NCI-H524 treated with DMSO at 0.1 percent for 48 hours (cell line): ENCODE measurements at regions not wholly inside any gene's neighbourhood (a gene's known extent, or its start where the extent isn't known, plus 50 kb on each side); places are given as distances from the start of the nearest gene placed in this dataset.

ENCODE experiments used
- DNase-seq: peaks from one replicate; lab custom pipeline; 2025; lab: John Stamatoyannopoulos, UW

DNA sequence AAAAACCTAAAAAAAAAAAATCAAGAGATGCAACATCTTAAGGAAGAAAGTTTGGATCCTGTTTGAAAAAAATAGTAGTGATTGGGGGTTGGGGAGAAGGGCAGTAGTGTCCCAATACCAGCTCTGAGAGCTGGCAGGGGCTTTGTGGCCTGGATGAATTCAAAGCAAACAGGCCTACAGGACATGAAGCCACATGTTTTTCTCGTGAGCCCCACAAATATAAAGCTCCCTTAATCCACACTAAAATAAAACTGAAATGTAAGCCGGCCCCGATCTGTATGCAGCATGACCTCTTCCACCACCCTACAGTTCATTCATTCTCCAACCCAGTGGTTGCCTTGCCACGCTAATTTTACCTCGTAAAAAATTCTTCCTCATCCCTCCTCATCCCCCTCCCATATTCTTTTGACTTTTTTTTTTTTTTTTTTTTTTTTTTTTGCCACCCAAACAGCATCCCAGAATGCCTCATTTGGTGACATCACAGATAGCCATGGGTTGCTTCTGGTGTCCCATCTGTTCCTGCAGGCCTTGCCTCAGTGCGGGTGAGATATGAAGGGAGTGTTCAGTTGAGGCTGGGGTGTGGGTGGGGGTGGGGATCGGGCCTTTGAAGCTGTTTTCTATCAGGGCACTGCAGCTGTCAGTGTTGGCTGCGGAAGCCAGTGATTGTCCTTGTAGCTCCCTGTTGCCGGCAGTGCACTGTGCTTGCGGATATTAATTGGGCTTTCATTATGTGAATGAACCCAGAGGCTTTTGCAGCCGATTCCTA lies 81.6 kb upstream of the NFIB start:
- no peak for DNase-seq

GRCh38 chr9:14393418-14393817 lies 79.5 kb upstream of the NFIB start:
- no peak for DNase-seq

DNA sequence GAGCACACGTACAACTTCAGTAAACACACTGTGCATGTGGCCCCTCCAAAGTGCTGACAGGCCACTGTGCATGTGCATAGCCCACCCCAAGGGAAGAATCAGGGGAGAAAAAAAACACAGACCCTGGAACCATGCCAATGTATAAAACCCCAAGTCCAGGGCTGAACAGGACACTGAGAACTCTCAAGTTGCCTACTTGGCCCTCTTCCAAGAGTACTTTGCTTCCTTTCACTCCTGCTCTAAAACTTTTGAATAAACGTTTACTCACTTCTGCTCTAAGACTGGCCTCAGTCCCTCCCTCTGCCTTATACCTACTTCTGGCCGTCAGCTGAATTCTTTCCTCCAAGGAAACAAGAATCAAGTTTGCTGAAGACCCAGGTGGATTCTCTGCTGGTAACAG lies 77.7 kb upstream of the NFIB start:
- no peak for DNase-seq

- DNase-seq, result no peak
These were observed 75.7 kb upstream of the NFIB start for GRCh38 chr9:14389657-14390056.

DNA sequence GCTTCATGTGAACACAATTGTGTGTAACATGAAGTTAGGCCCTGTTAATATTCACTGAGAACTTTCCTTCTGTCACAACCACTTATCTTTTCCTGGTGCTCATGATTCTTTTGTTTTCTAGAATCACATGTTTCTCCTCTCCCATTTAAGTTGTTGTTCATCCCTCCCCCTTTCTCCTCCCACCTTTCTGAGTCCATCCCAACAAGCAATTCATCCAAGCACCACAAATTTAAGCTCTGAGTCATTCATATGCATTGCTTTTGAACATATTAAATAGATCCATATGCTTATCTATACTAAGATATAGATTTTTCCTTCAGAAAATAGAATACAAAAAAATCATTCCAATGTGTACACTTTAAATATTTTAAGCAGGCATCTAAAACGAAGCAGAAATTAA lies 75.2 kb upstream of the NFIB start:
- DNase-seq, result no peak

DNA sequence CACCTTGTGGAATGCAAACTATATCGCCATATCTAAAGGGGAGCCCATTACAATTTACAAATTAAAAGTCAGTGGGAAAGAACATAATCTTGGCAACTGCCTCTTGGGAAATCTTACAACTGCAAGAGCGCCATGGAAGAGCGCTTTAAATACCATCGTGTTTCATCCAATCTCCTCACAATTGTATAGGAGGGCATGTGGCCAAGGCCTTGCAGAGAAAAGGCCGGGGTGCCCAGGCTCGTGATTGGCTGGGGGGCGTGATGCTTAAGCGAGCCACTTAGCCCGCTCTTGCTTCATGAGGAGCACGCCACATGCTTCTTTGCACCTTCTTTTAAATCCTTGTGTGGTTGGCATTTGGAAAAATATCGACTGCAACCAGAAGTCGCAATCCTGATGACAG lies 69.8 kb upstream of the NFIB start:
- no peak for DNase-seq

GRCh38 chr9:14383294-14383693 lies 69.4 kb upstream of the NFIB start:
- no peak for DNase-seq

- DNase-seq, result no peak
These were observed 66.3 kb upstream of the NFIB start for GRCh38 chr9:14380061-14380836.

DNA sequence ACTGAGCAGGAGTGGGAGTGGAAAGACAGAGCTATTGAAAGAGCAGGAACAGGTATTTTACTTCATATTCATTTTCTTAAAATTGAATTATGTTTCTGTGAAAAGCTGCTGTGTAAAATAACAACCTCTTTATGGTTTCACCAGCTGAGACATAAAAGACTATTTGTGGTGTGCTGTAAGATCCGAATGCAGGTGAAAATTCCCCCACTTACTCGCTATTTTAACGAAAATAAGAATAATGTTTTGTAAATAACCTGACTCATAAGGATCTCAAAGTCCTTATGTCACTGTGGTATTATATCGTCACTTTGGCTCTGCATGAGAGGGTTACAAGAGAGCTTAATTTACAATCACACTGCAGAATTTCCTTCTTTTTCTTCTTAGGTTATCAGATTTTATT lies 65.3 kb upstream of the NFIB start:
- DNase-seq, result no peak

DNA sequence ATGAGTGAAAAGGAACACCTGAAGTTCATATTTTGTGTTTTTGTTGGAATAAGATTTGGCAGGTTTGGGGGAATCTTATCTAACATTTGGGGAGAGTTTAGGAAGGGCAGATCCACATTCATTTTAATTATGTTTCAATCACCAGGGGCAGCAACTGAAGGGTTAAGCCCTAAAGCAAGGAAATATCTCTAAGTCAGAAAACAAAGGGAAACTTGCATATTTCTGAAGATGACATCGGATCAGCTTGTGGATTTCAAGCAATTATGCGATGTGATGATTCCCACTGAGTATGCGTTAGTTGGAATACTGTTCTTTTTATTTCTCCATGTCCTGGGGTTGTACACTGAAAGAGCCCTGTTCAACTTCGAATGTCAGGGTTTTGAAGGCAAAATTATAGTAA lies 59.8 kb upstream of the NFIB start:
- DNase-seq, result no peak

DNA sequence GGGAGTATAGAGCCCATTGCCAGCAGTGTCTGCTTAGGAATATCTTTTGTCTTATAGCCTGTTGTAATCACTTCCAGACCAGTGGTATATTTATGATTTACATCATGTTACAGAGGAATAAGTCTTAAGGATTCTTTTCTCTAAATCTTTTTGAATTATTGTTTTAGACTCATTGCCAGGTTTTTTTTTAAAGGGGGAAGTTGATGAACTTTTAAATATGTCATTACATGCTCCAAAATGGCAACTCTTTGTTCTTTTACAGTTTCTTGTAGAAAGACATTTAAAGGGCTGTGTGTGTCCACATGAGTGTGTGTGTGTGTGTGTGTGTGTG lies 59.4 kb upstream of the NFIB start:
- no peak for DNase-seq

GRCh38 chr9:14372437-14373335 lies 58.7 kb upstream of the NFIB start:
- DNase-seq, result no peak

DNA sequence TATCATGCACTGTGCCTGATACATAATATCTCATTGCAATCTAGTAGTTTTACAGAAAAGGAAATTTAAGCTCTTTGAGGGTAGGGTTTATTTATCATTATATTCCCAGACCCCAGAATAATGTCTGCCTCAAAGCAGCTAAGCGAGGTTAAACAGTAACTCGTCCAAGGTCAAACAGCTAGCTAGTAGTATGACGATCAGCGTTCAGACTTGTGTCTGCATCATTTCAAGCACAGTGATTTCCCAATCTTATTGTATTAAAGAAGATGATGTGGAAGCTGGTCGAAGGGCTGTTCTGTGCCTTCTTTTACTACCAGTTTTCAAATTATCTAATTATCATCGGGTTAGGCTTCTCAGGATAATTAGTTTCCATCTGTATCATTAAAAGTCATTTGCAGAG lies 55.1 kb upstream of the NFIB start:
- DNase-seq, result no peak

DNA sequence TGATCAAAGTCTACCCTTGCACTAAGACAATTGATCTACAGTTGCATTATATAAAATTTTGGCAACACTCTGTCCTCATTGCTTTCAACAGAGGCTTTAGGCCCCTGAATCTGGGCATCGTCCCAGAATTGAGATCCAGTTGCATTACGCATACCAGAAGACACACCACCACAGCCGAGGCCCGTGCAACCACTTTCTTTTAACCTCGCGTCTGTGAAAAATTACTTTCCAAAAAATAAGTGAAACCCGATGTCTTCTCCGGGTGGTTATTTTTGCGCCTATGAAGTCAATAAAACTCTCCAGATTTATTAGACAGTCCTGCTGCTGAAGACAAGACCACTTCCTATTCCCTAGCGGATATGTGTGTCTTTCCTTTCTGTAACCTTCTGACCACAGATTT lies 52.1 kb upstream of the NFIB start:
- DNase-seq, result no peak

DNA sequence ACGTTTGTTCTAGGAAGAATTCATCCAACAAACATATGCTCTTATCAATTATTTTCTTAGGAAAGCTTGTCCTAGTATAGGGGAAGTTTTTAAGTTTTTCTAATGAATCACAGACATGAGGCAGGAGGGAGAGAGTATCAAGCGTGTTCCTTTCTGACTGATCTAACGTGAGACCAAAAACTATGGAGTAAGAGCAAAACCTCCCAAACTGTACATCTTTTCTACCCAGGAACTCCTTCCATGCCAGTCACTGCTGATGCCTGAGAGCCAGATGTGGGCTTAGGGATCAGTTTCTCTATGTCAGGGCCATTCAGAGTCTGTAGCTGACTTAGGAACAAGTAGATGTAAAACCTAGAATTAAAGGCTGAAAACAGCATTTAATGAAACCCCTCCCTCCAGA lies 51.7 kb upstream of the NFIB start:
- DNase-seq, result no peak
